WTC11 (cell line): ENCODE measurements at regions not wholly inside any gene's neighbourhood (a gene's known extent, or its start where the extent isn't known, plus 50 kb on each side); places are given as distances from the start of the nearest gene placed in this dataset.

Source experiments
- ATAC-seq: fragments of 200-7000 bp; cut with Tn5 transposase; 2 replicates; pipeline ENCODE4 v1.10.0; 2021; ENCODE audit warnings: mild to moderate bottlenecking, moderate library complexity
- CTCF ChIA-PET: fragments of 300-600 bp; sonication (Branson Sonifier 250); formaldehyde crosslinking; loops from one replicate; lab custom pipeline; 2021; ENCODE audit warnings: antibody characterized with exemption; lab: Charles Lee
- POLR2A ChIA-PET: fragments of 350-600 bp; sonication (Branson Sonifier 250); formaldehyde crosslinking; loops from one replicate; lab custom pipeline; 2021; ENCODE audit warnings: antibody characterized with exemption; lab: Charles Lee
- DNase-seq: peaks from one replicate; pipeline ENCODE4 v3.0.0; 2021; ENCODE audit warnings: low spot score
- H3K27ac Mint-ChIP-seq: 2 replicates; pipeline ENCODE4 v1.8.0; 2021; ENCODE audit warnings: mixed read lengths
- H3K27me3 Mint-ChIP-seq: 2 replicates; pipeline ENCODE4 v1.8.0; 2021; ENCODE audit warnings: low read depth, mild to moderate bottlenecking, moderate library complexity, mixed read lengths
- H3K36me3 Mint-ChIP-seq: 2 replicates; pipeline ENCODE4 v1.8.0; 2021; ENCODE audit warnings: mixed read lengths
- H3K4me1 Mint-ChIP-seq: 2 replicates; pipeline ENCODE4 v1.8.0; 2022; ENCODE audit warnings: mixed read lengths
- H3K4me3 Mint-ChIP-seq: 2 replicates; pipeline ENCODE4 v1.8.0; 2021; ENCODE audit warnings: mild to moderate bottlenecking, moderate library complexity, mixed read lengths
- H3K9me3 Mint-ChIP-seq: 2 replicates; pipeline ENCODE4 v1.8.0; 2021; ENCODE audit warnings: mixed read lengths
- AFF4 ChIP-seq: sonication (generic); formaldehyde crosslinking; IDR thresholded peaks from 2 replicates; pipeline ENCODE4 v1.8.1; 2023; ENCODE audit warnings: mild to moderate bottlenecking, missing genetic modification reagents, borderline replicate concordance
- FOXJ3 ChIP-seq: sonication (generic); formaldehyde crosslinking; IDR thresholded peaks from 2 replicates; pipeline ENCODE4 v1.9.0; 2021; ENCODE audit warnings: missing genetic modification reagents, mild to moderate bottlenecking, borderline replicate concordance
- JUN ChIP-seq: sonication (generic); formaldehyde crosslinking; IDR thresholded peaks from 2 replicates; pipeline ENCODE4 v1.8.0; 2023; ENCODE audit warnings: mild to moderate bottlenecking, missing genetic modification reagents
- MXD4 ChIP-seq: fragments of 250-450 bp; sonication (Bioruptor Pico); IDR thresholded peaks from 2 replicates; pipeline ENCODE4 v1.8.0; 2021; ENCODE audit warnings: mild to moderate bottlenecking, moderate library complexity, borderline replicate concordance
- NFYB ChIP-seq: sonication (generic); formaldehyde crosslinking; conservative IDR thresholded peaks from 2 replicates; pipeline ENCODE4 v1.8.0; 2022; ENCODE audit warnings: low read depth, missing genetic modification reagents
- RELA ChIP-seq: sonication (generic); formaldehyde crosslinking; IDR thresholded peaks from 2 replicates; pipeline ENCODE4 v1.8.1; 2022; ENCODE audit warnings: missing genetic modification reagents, mild to moderate bottlenecking, borderline replicate concordance
- ZMAT4 ChIP-seq: fragments of 250-450 bp; sonication (Bioruptor Pico); IDR thresholded peaks from 2 replicates; pipeline ENCODE4 v1.9.0; 2021; ENCODE audit warnings: mild to moderate bottlenecking
- TF ChIP-seq, protein P1 (sequence below): sonication (generic); formaldehyde crosslinking; IDR thresholded peaks from 2 replicates; pipeline ENCODE4 v1.8.1; 2023; ENCODE audit warnings: mild to moderate bottlenecking, missing genetic modification reagents
- TF ChIP-seq, protein P2 (sequence below): fragments of 250-450 bp; sonication (Bioruptor Pico); IDR thresholded peaks from 2 replicates; pipeline ENCODE4 v1.8.0; 2021; ENCODE audit warnings: mild to moderate bottlenecking
- TF ChIP-seq, protein P3 (sequence below): sonication (generic); formaldehyde crosslinking; IDR thresholded peaks from 2 replicates; pipeline ENCODE4 v1.8.0; 2022; ENCODE audit warnings: mild to moderate bottlenecking, missing genetic modification reagents
- TF ChIP-seq, protein P4 (sequence below): fragments of 200-600 bp; IDR thresholded peaks from 2 replicates; pipeline ENCODE4 v1.8.0; 2022; ENCODE audit warnings: antibody characterized with exemption

- DNase-seq (no peak), ATAC-seq (no peak)
- Mint-ChIP-seq H3K9me3 (peaks cover 44% of the 10 kb centered on the region), H3K36me3 (peaks cover 36% of the 10 kb centered on the region), H3K4me1 (no peaks in the 10 kb centered on the region), H3K4me3 (no peak overlapping the region), H3K27ac (no peak overlapping the region), H3K27me3 (no peaks in the 10 kb centered on the region)
- ChIA-PET POLR2A (no interaction called here), CTCF (no interaction called here)
- TF ChIP-seq, protein P1, sequence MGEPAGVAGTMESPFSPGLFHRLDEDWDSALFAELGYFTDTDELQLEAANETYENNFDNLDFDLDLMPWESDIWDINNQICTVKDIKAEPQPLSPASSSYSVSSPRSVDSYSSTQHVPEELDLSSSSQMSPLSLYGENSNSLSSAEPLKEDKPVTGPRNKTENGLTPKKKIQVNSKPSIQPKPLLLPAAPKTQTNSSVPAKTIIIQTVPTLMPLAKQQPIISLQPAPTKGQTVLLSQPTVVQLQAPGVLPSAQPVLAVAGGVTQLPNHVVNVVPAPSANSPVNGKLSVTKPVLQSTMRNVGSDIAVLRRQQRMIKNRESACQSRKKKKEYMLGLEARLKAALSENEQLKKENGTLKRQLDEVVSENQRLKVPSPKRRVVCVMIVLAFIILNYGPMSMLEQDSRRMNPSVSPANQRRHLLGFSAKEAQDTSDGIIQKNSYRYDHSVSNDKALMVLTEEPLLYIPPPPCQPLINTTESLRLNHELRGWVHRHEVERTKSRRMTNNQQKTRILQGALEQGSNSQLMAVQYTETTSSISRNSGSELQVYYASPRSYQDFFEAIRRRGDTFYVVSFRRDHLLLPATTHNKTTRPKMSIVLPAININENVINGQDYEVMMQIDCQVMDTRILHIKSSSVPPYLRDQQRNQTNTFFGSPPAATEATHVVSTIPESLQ (CRISPR knock-in tag), result no peak
- TF ChIP-seq, protein P2, sequence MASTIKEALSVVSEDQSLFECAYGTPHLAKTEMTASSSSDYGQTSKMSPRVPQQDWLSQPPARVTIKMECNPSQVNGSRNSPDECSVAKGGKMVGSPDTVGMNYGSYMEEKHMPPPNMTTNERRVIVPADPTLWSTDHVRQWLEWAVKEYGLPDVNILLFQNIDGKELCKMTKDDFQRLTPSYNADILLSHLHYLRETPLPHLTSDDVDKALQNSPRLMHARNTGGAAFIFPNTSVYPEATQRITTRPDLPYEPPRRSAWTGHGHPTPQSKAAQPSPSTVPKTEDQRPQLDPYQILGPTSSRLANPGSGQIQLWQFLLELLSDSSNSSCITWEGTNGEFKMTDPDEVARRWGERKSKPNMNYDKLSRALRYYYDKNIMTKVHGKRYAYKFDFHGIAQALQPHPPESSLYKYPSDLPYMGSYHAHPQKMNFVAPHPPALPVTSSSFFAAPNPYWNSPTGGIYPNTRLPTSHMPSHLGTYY (CRISPR knock-in tag), result no peak
- TF ChIP-seq, protein P3, sequence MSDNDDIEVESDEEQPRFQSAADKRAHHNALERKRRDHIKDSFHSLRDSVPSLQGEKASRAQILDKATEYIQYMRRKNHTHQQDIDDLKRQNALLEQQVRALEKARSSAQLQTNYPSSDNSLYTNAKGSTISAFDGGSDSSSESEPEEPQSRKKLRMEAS, result no peak
- no peak for TF ChIP-seq AFF4 (CRISPR knock-in tag)
- no peak for TF ChIP-seq JUN (CRISPR knock-in tag)
- TF ChIP-seq FOXJ3 (CRISPR knock-in tag), result no peak
Observed at GRCh38 chr2:211027976-211028375, 471.6 kb downstream of the CPS1 start.

GRCh38 chr2:211033765-211034164, 477.4 kb downstream of the CPS1 start:
- ChIA-PET CTCF (interaction anchor here (0.6 to 1.1 kb wide), 2 partner anchors 34 to 76 kb away, joined by 3 read pairs; no protein-coding TSS in a partner anchor), POLR2A (no interaction called here)
- no peaks in the 10 kb centered on the region for H3K27me3 Mint-ChIP-seq
- peaks cover 3% of the 10 kb centered on the region for H3K4me1 Mint-ChIP-seq
- H3K27ac Mint-ChIP-seq, result no peak overlapping the region
- H3K9me3 Mint-ChIP-seq, result no peaks in the 10 kb centered on the region
- no peak for DNase-seq
- H3K36me3 Mint-ChIP-seq, result no peaks in the 10 kb centered on the region
- peak; percentile 84 for ATAC-seq
- TF ChIP-seq ZMAT4 (no peak), RELA (CRISPR knock-in tag) (no peak)
- TF ChIP-seq, protein P4, sequence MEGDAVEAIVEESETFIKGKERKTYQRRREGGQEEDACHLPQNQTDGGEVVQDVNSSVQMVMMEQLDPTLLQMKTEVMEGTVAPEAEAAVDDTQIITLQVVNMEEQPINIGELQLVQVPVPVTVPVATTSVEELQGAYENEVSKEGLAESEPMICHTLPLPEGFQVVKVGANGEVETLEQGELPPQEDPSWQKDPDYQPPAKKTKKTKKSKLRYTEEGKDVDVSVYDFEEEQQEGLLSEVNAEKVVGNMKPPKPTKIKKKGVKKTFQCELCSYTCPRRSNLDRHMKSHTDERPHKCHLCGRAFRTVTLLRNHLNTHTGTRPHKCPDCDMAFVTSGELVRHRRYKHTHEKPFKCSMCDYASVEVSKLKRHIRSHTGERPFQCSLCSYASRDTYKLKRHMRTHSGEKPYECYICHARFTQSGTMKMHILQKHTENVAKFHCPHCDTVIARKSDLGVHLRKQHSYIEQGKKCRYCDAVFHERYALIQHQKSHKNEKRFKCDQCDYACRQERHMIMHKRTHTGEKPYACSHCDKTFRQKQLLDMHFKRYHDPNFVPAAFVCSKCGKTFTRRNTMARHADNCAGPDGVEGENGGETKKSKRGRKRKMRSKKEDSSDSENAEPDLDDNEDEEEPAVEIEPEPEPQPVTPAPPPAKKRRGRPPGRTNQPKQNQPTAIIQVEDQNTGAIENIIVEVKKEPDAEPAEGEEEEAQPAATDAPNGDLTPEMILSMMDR, result 0 out of 2 replicates have a peak, but pooled peaks have one; percentile 25
- no peak overlapping the region for H3K4me3 Mint-ChIP-seq

DNA sequence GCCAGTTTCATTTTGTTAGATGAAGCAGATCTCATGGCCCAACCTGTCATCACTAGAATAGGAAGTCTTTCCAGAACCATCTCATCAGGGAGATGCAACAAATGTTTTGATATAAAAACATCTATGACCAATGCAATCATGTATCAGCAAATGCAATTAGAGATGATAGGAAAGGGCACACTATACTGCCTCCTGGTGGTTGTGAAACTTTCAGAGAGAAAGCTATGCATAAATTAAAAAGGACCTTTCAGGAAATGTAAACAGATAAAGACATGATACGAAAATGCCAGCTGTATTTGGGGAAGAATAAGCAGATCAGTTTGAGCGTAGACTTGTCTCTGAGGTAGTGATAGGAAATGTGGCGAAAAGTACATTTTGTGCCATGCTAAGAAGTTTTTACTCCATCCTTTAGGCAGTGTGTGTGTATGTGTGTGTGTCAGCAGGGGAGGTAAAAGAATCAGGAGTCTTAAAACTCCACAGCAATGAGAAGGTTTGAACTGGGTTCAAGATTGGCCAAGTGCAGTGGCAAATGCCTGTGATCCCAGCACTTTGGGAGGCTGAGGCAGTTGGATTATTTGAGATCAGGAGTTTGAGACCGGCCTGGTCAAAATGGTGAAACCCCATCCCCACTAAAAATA, 479.3 kb downstream of the CPS1 start:
- H3K4me3 Mint-ChIP-seq, result no peak overlapping the region
- peak; percentile 52 for ATAC-seq
- TF ChIP-seq NFYB (CRISPR knock-in tag) (no peak), MXD4 (CRISPR knock-in tag) (no peak)
- ChIA-PET CTCF (interaction anchor here (0.5 to 1.5 kb wide), 13 partner anchors 9 to 417 kb away, joined by 3 to 10 read pairs (median 4); no protein-coding TSS in a partner anchor), POLR2A (no interaction called here)
- H3K27me3 Mint-ChIP-seq, result no peaks in the 10 kb centered on the region
- peak overlapping the region; percentile 82 for H3K27ac Mint-ChIP-seq
- 0 out of 2 replicates have a peak, but pooled peaks cover 5% of the 10 kb centered on the region for H3K9me3 Mint-ChIP-seq
- peaks cover 3% of the 10 kb centered on the region for H3K4me1 Mint-ChIP-seq
- H3K36me3 Mint-ChIP-seq, result no peaks in the 10 kb centered on the region
- no peak for DNase-seq
